ENCODE measurements at regions not wholly inside any gene's neighbourhood (a gene's known extent, or its start where the extent isn't known, plus 50 kb on each side); places are given as distances from the start of the nearest gene placed in this dataset.
A peak's percentile ranks its signal among the peaks of the same experiment; 100 is the strongest.

GRCh38 chr11:19559746-19560145 lies 152.9 kb upstream of the NAV2 start:
- Histone ChIP-seq H3K27me3 (replicated peaks; ENCODE audit: control insufficient read depth, insufficient read depth, low read length) (no peaks in the 10 kb centered on the region), H3K36me3 (ENCODE audit: control insufficient read depth, insufficient read depth, low read length) (no peaks in the 10 kb centered on the region), H3K4me3 (ENCODE audit: low read depth, low read length) (no peak overlapping the region), H3K9me3 (no peaks in the 10 kb centered on the region), H3K4me1 (peaks cover 13% of the 10 kb centered on the region)
- Mint-ChIP-seq H3K27me3 (ENCODE audit: insufficient read depth, unreplicated experiment) (no peaks in the 10 kb centered on the region), H3K4me3 (ENCODE audit: unreplicated experiment) (no peak overlapping the region), H3K9me3 (ENCODE audit: unreplicated experiment) (no peaks in the 10 kb centered on the region), H3K4me1 (ENCODE audit: low read depth, unreplicated experiment) (peaks cover 8% of the 10 kb centered on the region), H3K36me3 (ENCODE audit: insufficient read depth, unreplicated experiment) (no peaks in the 10 kb centered on the region), H3K27ac (ENCODE audit: unreplicated experiment) (no peak overlapping the region)
- TF ChIP-seq CTCF (IDR thresholded peaks at IDR 0.05; ENCODE audit: insufficient read depth in 1 of 2, low read depth in 1 of 2, low read length in 1 of 2, severe bottlenecking in 1 of 2, unreplicated experiment in 1 of 2): no peak
- no TSS peak for BruUV-seq (replicated peaks)
- CTCF ChIA-PET: interaction anchor here (0.6 to 2.4 kb wide), 8 partner anchors 13 to 344 kb away, joined by 3 to 14 read pairs (median 4); no protein-coding TSS in a partner anchor
- intact Hi-C loops (cut with micrococcal nuclease; ENCODE audit: unreplicated experiment): loop anchor here (5.0 to 10.0 kb wide), 2 partner anchors 98 to 395 kb away; no protein-coding TSS in a partner anchor
- POLR2A ChIA-PET: interaction anchor here (0.5 kb wide), 1 partner anchor 11 kb away, joined by 4 read pairs; no protein-coding TSS in a partner anchor
- no peak for DNase-seq

- H3K27me3 ChIP-seq (replicated peaks; ENCODE audit: control insufficient read depth, insufficient read depth, low read length): no peaks in the 10 kb centered on the region
- intact Hi-C loops (cut with micrococcal nuclease; ENCODE audit: unreplicated experiment): loop anchor here (10.0 kb wide), 1 partner anchor 394 kb away; no protein-coding TSS in a partner anchor
- Mint-ChIP-seq H3K27me3 (ENCODE audit: insufficient read depth, unreplicated experiment) (no peaks in the 10 kb centered on the region), H3K27ac (ENCODE audit: unreplicated experiment) (no peak overlapping the region), H3K9me3 (ENCODE audit: unreplicated experiment) (no peaks in the 10 kb centered on the region), H3K4me1 (ENCODE audit: low read depth, unreplicated experiment) (peaks cover 8% of the 10 kb centered on the region), H3K4me3 (ENCODE audit: unreplicated experiment) (no peak overlapping the region), H3K36me3 (ENCODE audit: insufficient read depth, unreplicated experiment) (no peaks in the 10 kb centered on the region)
- peaks cover 13% of the 10 kb centered on the region for H3K4me1 ChIP-seq
- POLR2A ChIA-PET: no interaction called here
- no peak for TF ChIP-seq CTCF (IDR thresholded peaks at IDR 0.05; ENCODE audit: insufficient read depth in 1 of 2, low read depth in 1 of 2, low read length in 1 of 2, severe bottlenecking in 1 of 2, unreplicated experiment in 1 of 2)
- BruUV-seq (replicated peaks): no TSS peak
- DNase-seq: no peak
- CTCF ChIA-PET: interaction anchor here (1.0 to 1.8 kb wide), 7 partner anchors 29 to 345 kb away, joined by 3 to 9 read pairs (median 4); no protein-coding TSS in a partner anchor
- no peaks in the 10 kb centered on the region for H3K9me3 ChIP-seq
- no peak overlapping the region for H3K4me3 ChIP-seq (ENCODE audit: low read depth, low read length)
- H3K36me3 ChIP-seq (ENCODE audit: control insufficient read depth, insufficient read depth, low read length): no peaks in the 10 kb centered on the region
Observed at GRCh38 chr11:19558189-19558986, 154.2 kb upstream of the NAV2 start.

GRCh38 chr11:19557720-19558140 lies 154.9 kb upstream of the NAV2 start:
- H3K27ac Mint-ChIP-seq (ENCODE audit: unreplicated experiment): no peak overlapping the region
- BruUV-seq (replicated peaks): no TSS peak
- Histone ChIP-seq H3K27me3 (replicated peaks; ENCODE audit: control insufficient read depth, insufficient read depth, low read length) (no peaks in the 10 kb centered on the region), H3K36me3 (ENCODE audit: control insufficient read depth, insufficient read depth, low read length) (no peaks in the 10 kb centered on the region), H3K4me1 (peaks cover 13% of the 10 kb centered on the region), H3K4me3 (ENCODE audit: low read depth, low read length) (no peak overlapping the region), H3K9me3 (no peaks in the 10 kb centered on the region)
- H3K9me3 Mint-ChIP-seq (ENCODE audit: unreplicated experiment): no peaks in the 10 kb centered on the region
- no peaks in the 10 kb centered on the region for H3K27me3 Mint-ChIP-seq (ENCODE audit: insufficient read depth, unreplicated experiment)
- peak; percentile 87 to 90 for TF ChIP-seq CTCF (IDR thresholded peaks at IDR 0.05; ENCODE audit: insufficient read depth in 1 of 2, low read depth in 1 of 2, low read length in 1 of 2, severe bottlenecking in 1 of 2, unreplicated experiment in 1 of 2)
- intact Hi-C loops (cut with micrococcal nuclease; ENCODE audit: unreplicated experiment): loop anchor here (1.0 to 10.0 kb wide), 4 partner anchors 185 to 487 kb away; no protein-coding TSS in a partner anchor
- no peaks in the 10 kb centered on the region for H3K36me3 Mint-ChIP-seq (ENCODE audit: insufficient read depth, unreplicated experiment)
- no peak overlapping the region for H3K4me3 Mint-ChIP-seq (ENCODE audit: unreplicated experiment)
- ChIA-PET POLR2A (no interaction called here), CTCF (interaction anchor here (0.5 to 1.8 kb wide), 9 partner anchors 28 to 566 kb away, joined by 3 to 9 read pairs (median 4); no protein-coding TSS in a partner anchor)
- DNase-seq: peak; percentile 84 to 89
- H3K4me1 Mint-ChIP-seq (ENCODE audit: low read depth, unreplicated experiment): peaks cover 8% of the 10 kb centered on the region

Measured in Caco-2 (cell line).